ENCODE measurements at regions not wholly inside any gene's neighbourhood (a gene's known extent, or its start where the extent isn't known, plus 50 kb on each side); places are given as distances from the start of the nearest gene placed in this dataset.

DNA sequence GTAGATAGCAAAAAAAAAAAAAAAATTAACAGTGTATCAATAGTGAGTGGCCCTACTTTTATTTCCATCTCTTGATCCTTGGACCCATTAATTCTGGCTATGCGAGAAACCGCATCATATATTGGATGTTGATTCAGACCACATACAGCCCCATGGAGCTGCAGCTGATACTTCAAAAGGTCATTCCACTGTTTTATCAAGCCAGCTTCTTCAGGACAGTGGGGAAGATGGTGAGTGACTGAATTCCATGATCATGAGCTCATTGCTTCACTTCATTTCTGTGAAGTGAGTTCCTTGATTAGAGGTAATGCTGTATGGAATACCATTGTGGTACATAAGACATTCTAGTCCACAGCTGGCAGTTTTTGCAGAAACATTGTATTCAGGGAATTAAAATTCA, 222.9 kb upstream of the MEF2C start:
- BruUV-seq (replicated peaks) = no TSS peak
- no peak for DNase-seq (ENCODE audit: low read depth, low spot score)
- Histone ChIP-seq H3K36me3 (ENCODE audit: control insufficient read depth, insufficient read depth, low read length) (no peaks in the 10 kb centered on the region), H3K4me1 (ENCODE audit: control insufficient read depth, insufficient read depth, low read length) (no peaks in the 10 kb centered on the region), H3K4me3 (ENCODE audit: low read depth in 2 of 2, low read length in 2 of 2) (no peak overlapping the region), H3K27ac (ENCODE audit: low read length) (no peak overlapping the region), H3K27me3 (ENCODE audit: control insufficient read depth, insufficient read depth, low read length) (no peaks in the 10 kb centered on the region), H3K9me3 (ENCODE audit: control insufficient read depth, insufficient read depth, low read depth, low read length) (no peaks in the 10 kb centered on the region)
- ATAC-seq = no peak
- in situ Hi-C loops (cut with HindIII; ENCODE audit: low pct_unique_long_range_greater_than_20kb, low sequenced_read_pairs) (no loop called here), intact Hi-C loops (cut with micrococcal nuclease; ENCODE audit: unreplicated experiment) (no loop called here)
- ChIA-PET CTCF (no interaction called here), POLR2A (no interaction called here)
- TF ChIP-seq POLR2AphosphoS5 (IDR thresholded peaks at IDR 0.05; ENCODE audit: low read depth, low read length) (no peak), TCF7L2 (IDR thresholded peaks at IDR 0.05; ENCODE audit: low read depth, low read length) (no peak), REST (IDR thresholded peaks at IDR 0.05; ENCODE audit: insufficient read depth in 1 of 2, low read depth in 2 of 2, low read length in 1 of 2) (no peak), SIN3A (IDR thresholded peaks at IDR 0.05; ENCODE audit: borderline replicate concordance, insufficient read depth, low read depth, low read length) (no peak)
- TF ChIP-seq, protein P1, sequence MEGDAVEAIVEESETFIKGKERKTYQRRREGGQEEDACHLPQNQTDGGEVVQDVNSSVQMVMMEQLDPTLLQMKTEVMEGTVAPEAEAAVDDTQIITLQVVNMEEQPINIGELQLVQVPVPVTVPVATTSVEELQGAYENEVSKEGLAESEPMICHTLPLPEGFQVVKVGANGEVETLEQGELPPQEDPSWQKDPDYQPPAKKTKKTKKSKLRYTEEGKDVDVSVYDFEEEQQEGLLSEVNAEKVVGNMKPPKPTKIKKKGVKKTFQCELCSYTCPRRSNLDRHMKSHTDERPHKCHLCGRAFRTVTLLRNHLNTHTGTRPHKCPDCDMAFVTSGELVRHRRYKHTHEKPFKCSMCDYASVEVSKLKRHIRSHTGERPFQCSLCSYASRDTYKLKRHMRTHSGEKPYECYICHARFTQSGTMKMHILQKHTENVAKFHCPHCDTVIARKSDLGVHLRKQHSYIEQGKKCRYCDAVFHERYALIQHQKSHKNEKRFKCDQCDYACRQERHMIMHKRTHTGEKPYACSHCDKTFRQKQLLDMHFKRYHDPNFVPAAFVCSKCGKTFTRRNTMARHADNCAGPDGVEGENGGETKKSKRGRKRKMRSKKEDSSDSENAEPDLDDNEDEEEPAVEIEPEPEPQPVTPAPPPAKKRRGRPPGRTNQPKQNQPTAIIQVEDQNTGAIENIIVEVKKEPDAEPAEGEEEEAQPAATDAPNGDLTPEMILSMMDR (IDR thresholded peaks at IDR 0.05) = no peak

DNA sequence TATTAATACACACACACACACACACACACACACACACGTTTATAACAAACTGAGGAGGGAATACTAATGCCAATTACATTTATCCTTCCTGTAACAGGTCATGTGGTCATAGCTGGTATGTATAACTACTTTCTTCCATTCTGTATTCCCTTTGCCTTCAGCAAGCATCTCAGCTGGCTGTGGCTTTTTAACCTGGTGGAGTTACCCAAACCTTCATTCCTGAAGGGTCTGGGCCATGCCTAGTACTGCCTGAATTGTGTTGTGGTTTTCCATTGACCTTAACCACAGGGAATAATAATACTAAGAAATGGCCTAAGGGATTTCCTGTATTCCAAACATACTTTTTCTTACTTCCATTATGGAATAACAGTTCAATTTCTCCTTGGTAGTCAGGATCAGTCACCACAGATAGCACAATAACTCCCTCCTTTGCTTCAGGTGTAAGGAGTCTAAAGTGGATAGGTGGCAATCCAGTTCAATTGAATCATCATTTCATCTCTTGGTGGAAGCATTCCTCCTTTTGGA, 222.2 kb upstream of the MEF2C start:
- CTCF ChIA-PET = no interaction called here
- Histone ChIP-seq H3K36me3 (ENCODE audit: control insufficient read depth, insufficient read depth, low read length) (no peaks in the 10 kb centered on the region), H3K27me3 (ENCODE audit: control insufficient read depth, insufficient read depth, low read length) (no peaks in the 10 kb centered on the region), H3K9me3 (ENCODE audit: control insufficient read depth, insufficient read depth, low read depth, low read length) (no peaks in the 10 kb centered on the region), H3K4me1 (ENCODE audit: control insufficient read depth, insufficient read depth, low read length) (no peaks in the 10 kb centered on the region), H3K4me3 (ENCODE audit: low read depth in 2 of 2, low read length in 2 of 2) (no peak overlapping the region), H3K27ac (ENCODE audit: low read length) (no peak overlapping the region)
- ATAC-seq = no peak
- TF ChIP-seq TCF7L2 (IDR thresholded peaks at IDR 0.05; ENCODE audit: low read depth, low read length) = no peak
- TF ChIP-seq, protein P1 (IDR thresholded peaks at IDR 0.05) = no peak
- TF ChIP-seq POLR2AphosphoS5 (IDR thresholded peaks at IDR 0.05; ENCODE audit: low read depth, low read length) = no peak
- TF ChIP-seq REST (IDR thresholded peaks at IDR 0.05; ENCODE audit: insufficient read depth in 1 of 2, low read depth in 2 of 2, low read length in 1 of 2) = no peak
- TF ChIP-seq SIN3A (IDR thresholded peaks at IDR 0.05; ENCODE audit: borderline replicate concordance, insufficient read depth, low read depth, low read length) = no peak
- POLR2A ChIA-PET = no interaction called here
- intact Hi-C loops (cut with micrococcal nuclease; ENCODE audit: unreplicated experiment) (no loop called here), in situ Hi-C loops (cut with HindIII; ENCODE audit: low pct_unique_long_range_greater_than_20kb, low sequenced_read_pairs) (no loop called here)
- BruUV-seq (replicated peaks) = no TSS peak
- no peak for DNase-seq (ENCODE audit: low read depth, low spot score)
